DND-41 (cell line): ENCODE measurements at regions not wholly inside any gene's neighbourhood (a gene's known extent, or its start where the extent isn't known, plus 50 kb on each side); places are given as distances from the start of the nearest gene placed in this dataset.

Source experiments
- CTCF ChIP-seq: IDR thresholded peaks from 2 replicates; pipeline ENCODE4 v1.5.1; 2012; ENCODE audit warnings: borderline replicate concordance, low read length, moderate library complexity, mild to moderate bottlenecking; ENCODE audit not compliant: poor library complexity, severe bottlenecking; ENCODE audit errors: extremely low read depth
- EZH2 ChIP-seq: IDR thresholded peaks from 3 replicates; pipeline ENCODE4 v1.6.1; 2012; ENCODE audit warnings: borderline replicate concordance, low read depth, mild to moderate bottlenecking, moderate library complexity, low read length, inconsistent platforms; ENCODE audit not compliant: severe bottlenecking

- TF ChIP-seq CTCF (no peak), EZH2 (no peak)
These were observed 234.3 kb downstream of the ABCC12 start for GRCh38 chr16:47921535-47921934.
